ENCODE measurements at regions not wholly inside any gene's neighbourhood (a gene's known extent, or its start where the extent isn't known, plus 50 kb on each side); places are given as distances from the start of the nearest gene placed in this dataset.

DNA sequence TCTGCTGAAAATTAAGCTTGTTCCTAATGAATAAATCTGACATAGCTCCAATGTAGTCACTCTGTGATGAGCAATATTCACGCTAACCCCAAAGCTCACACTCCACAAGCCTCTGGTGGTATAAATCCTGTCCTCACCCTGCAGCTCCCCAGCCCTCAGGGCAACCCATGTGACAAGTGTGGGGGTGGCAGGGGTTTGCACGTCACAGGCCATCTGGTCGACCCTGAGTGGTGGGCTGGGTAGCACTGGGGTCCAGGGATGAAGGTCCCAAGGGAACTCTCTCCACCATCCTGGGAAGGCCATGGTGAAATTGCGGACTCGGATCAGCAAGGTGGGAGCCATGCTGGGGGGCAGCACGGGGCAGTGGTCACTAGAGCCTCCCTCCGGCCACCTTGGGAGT, 100.0 kb upstream of the SOX1 start:
- H3K4me1 ChIP-seq (ENCODE audit: control insufficient read depth in 2 of 2, insufficient read depth in 2 of 2, low read length in 2 of 2) = no peaks in the 10 kb centered on the region
- no peak overlapping the region for H3K4me2 ChIP-seq (replicated peaks; ENCODE audit: low read depth, low read length, poor library complexity, severe bottlenecking)
- H4K20me1 ChIP-seq (ENCODE audit: control insufficient read depth, insufficient read depth, low read length, poor library complexity, severe bottlenecking) = no peaks in the 10 kb centered on the region
- WGBS (ENCODE audit: insufficient coverage) = 77% methylated on average over 7 of the region's 7 CpGs
- TF ChIP-seq EZH2 (IDR thresholded peaks at IDR 0.05; ENCODE audit: borderline replicate concordance, insufficient read depth, low read depth, low read length, poor library complexity, severe bottlenecking) = no peak
- TF ChIP-seq, protein P1, sequence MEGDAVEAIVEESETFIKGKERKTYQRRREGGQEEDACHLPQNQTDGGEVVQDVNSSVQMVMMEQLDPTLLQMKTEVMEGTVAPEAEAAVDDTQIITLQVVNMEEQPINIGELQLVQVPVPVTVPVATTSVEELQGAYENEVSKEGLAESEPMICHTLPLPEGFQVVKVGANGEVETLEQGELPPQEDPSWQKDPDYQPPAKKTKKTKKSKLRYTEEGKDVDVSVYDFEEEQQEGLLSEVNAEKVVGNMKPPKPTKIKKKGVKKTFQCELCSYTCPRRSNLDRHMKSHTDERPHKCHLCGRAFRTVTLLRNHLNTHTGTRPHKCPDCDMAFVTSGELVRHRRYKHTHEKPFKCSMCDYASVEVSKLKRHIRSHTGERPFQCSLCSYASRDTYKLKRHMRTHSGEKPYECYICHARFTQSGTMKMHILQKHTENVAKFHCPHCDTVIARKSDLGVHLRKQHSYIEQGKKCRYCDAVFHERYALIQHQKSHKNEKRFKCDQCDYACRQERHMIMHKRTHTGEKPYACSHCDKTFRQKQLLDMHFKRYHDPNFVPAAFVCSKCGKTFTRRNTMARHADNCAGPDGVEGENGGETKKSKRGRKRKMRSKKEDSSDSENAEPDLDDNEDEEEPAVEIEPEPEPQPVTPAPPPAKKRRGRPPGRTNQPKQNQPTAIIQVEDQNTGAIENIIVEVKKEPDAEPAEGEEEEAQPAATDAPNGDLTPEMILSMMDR (IDR thresholded peaks at IDR 0.05) = no peak
- Mint-ChIP-seq H3K27ac (no peak overlapping the region), H3K9me3 (ENCODE audit: insufficient read depth) (no peaks in the 10 kb centered on the region), H3K4me1 (no peaks in the 10 kb centered on the region), H3K4me3 (no peak overlapping the region), H3K27me3 (peaks cover 3% of the 10 kb centered on the region)
- ChIA-PET CTCF (interaction anchor here (0.9 kb wide), 1 partner anchor 639 kb away, joined by 3 read pairs; no protein-coding TSS in a partner anchor), POLR2A (no interaction called here)
- H3K9me3 ChIP-seq (ENCODE audit: control extremely low read depth in 1 of 3, control insufficient read depth in 2 of 3, insufficient read depth in 1 of 3, low read length in 2 of 3) = peaks cover 0 to 25% (median 0%) of the 10 kb centered on the region in 3 donors
- H3K36me3 ChIP-seq (replicated peaks in 1 of 2; ENCODE audit: control extremely low read depth in 1 of 2, control insufficient read depth in 1 of 2, extremely low read depth in 1 of 2, insufficient read depth in 2 of 2, low read length in 1 of 2) = no peaks in the 10 kb centered on the region
- DNase-seq (no peak), ATAC-seq (ENCODE audit: low read depth) (no peak)
- no peak overlapping the region for H3K9ac ChIP-seq (ENCODE audit: low read length)
- H2AFZ ChIP-seq (ENCODE audit: insufficient read depth, low read depth, low read length, poor library complexity, severe bottlenecking) = no peak overlapping the region
- no peaks in the 10 kb centered on the region for H3K79me2 ChIP-seq (ENCODE audit: control insufficient read depth, insufficient read depth, low read length)
- H3K4me3 ChIP-seq (ENCODE audit: control extremely low read depth in 1 of 5, extremely low read depth in 1 of 5, insufficient read depth in 1 of 5, low read depth in 2 of 5, low read length in 4 of 5) = no peak overlapping the region
- intact Hi-C loops (cut with micrococcal nuclease) = no loop called here
- no peak overlapping the region for H3K27ac ChIP-seq (ENCODE audit: low read length in 2 of 2)
- peaks cover 0 to 2% (median 0%) of the 10 kb centered on the region in 4 experiments for H3K27me3 ChIP-seq (replicated peaks in 1 of 4; ENCODE audit: control extremely low read depth in 1 of 4, control insufficient read depth in 3 of 4, insufficient read depth in 4 of 4, low read length in 3 of 4)

DNA sequence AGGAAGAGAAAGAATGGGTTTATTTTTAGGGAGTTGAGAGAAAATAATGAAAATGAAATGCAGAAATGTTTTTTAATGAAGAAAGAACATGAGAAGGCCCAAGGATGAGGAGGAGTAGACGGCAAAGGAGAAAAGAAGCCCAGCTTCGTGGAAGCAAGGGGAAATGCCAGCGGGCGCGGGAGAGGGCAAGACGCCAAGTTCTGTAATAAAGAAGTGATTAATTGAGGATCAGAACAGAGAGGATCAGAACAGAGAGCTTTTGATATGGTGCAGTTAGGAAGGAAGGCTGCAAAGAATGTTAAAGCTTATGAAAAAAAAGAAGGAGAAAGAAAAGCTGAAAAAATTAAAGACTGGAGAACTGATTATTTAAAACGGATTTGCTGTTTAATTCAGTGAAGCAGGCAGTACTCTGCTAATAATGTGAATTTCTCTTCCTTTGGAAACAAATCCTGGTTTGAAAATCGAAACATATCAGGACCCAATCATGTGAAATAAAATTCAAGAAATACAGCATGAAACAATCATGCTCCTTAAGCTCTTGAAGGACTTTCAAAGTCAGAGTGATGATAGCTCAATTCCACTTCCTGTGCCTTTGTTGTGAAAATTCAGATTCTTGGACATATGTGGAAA, 99.3 kb upstream of the SOX1 start:
- Mint-ChIP-seq H3K4me1 (no peaks in the 10 kb centered on the region), H3K27ac (no peak overlapping the region), H3K4me3 (no peak overlapping the region), H3K27me3 (peaks cover 3% of the 10 kb centered on the region), H3K9me3 (ENCODE audit: insufficient read depth) (no peaks in the 10 kb centered on the region)
- H2AFZ ChIP-seq (ENCODE audit: insufficient read depth, low read depth, low read length, poor library complexity, severe bottlenecking) = no peak overlapping the region
- 80% methylated on average over 6 of the region's 8 CpGs for WGBS (ENCODE audit: insufficient coverage)
- no peaks in the 10 kb centered on the region for H3K4me1 ChIP-seq (ENCODE audit: control insufficient read depth in 2 of 2, insufficient read depth in 2 of 2, low read length in 2 of 2)
- H3K9me3 ChIP-seq (ENCODE audit: control extremely low read depth in 1 of 3, control insufficient read depth in 2 of 3, insufficient read depth in 1 of 3, low read length in 2 of 3) = peaks cover 0 to 29% (median 0%) of the 10 kb centered on the region in 3 donors
- H3K4me2 ChIP-seq (replicated peaks; ENCODE audit: low read depth, low read length, poor library complexity, severe bottlenecking) = no peak overlapping the region
- POLR2A ChIA-PET = no interaction called here
- ATAC-seq (ENCODE audit: low read depth) (no peak), DNase-seq (no peak)
- H3K79me2 ChIP-seq (ENCODE audit: control insufficient read depth, insufficient read depth, low read length) = no peaks in the 10 kb centered on the region
- H3K4me3 ChIP-seq (ENCODE audit: control extremely low read depth in 1 of 5, extremely low read depth in 1 of 5, insufficient read depth in 1 of 5, low read depth in 2 of 5, low read length in 4 of 5) = no peak overlapping the region
- no peak overlapping the region for H3K9ac ChIP-seq (ENCODE audit: low read length)
- TF ChIP-seq EZH2 (IDR thresholded peaks at IDR 0.05; ENCODE audit: borderline replicate concordance, insufficient read depth, low read depth, low read length, poor library complexity, severe bottlenecking) = no peak
- TF ChIP-seq, protein P1 (IDR thresholded peaks at IDR 0.05) = no peak
- H3K36me3 ChIP-seq (replicated peaks in 1 of 2; ENCODE audit: control extremely low read depth in 1 of 2, control insufficient read depth in 1 of 2, extremely low read depth in 1 of 2, insufficient read depth in 2 of 2, low read length in 1 of 2) = no peaks in the 10 kb centered on the region
- no peak overlapping the region for H3K27ac ChIP-seq (ENCODE audit: low read length in 2 of 2)
- CTCF ChIA-PET = no interaction called here
- intact Hi-C loops (cut with micrococcal nuclease) = no loop called here
- no peaks in the 10 kb centered on the region for H4K20me1 ChIP-seq (ENCODE audit: control insufficient read depth, insufficient read depth, low read length, poor library complexity, severe bottlenecking)
- H3K27me3 ChIP-seq (replicated peaks in 1 of 4; ENCODE audit: control extremely low read depth in 1 of 4, control insufficient read depth in 3 of 4, insufficient read depth in 4 of 4, low read length in 3 of 4) = peaks cover 0 to 2% (median 0%) of the 10 kb centered on the region in 4 experiments

Data from B cell (primary cell).